K562 (cell line): ENCODE measurements at regions not wholly inside any gene's neighbourhood (a gene's known extent, or its start where the extent isn't known, plus 50 kb on each side); places are given as distances from the start of the nearest gene placed in this dataset.

ENCODE experiments used
- SREBF2 ChIP-seq: sonication (generic); formaldehyde crosslinking; IDR thresholded peaks from 2 replicates; pipeline ENCODE4 v1.4.0; 2020; ENCODE audit warnings: mild to moderate bottlenecking, missing genetic modification reagents
- TBP ChIP-seq: optimal IDR thresholded peaks from 2 replicates; pipeline ENCODE3; 2011; ENCODE audit warnings: low read depth, low read length, improper control_type of control experiment
- ZBTB11 ChIP-seq, 3 experiments: fragments of 200-800 bp in 1 of 3; fragments of 250-450 bp in 1 of 3; fragments of 450-650 bp in 1 of 3; sonication (Bioruptor Pico) in 1 of 3; sonication (Bioruptor generic) in 1 of 3; formaldehyde crosslinking in 1 of 3; IDR thresholded peaks; 2 replicates each; pipeline versions ENCODE4 v1.6.1 to v1.8.0; 2016 to 2022; ENCODE audit warnings: mild to moderate bottlenecking in 2 of 3, missing genetic modification characterization in 2 of 3, missing compliant biosample characterization in 1 of 3, moderate library complexity in 1 of 3

GRCh38 chr11:127806501-127806900, 780.9 kb downstream of the ETS1 start:
- no peak for TF ChIP-seq TBP
- no peak for TF ChIP-seq SREBF2 (CRISPR knock-in tag)
- TF ChIP-seq ZBTB11 (CRISPR knock-in tag; IDR thresholded peaks at IDR 0.05), result no peak
